ENCODE measurements at regions not wholly inside any gene's neighbourhood (a gene's known extent, or its start where the extent isn't known, plus 50 kb on each side); places are given as distances from the start of the nearest gene placed in this dataset.

GRCh38 chr16:9365370-9365728 is 273.9 kb downstream of the HAPSTR1 start:
- TF ChIP-seq CTCF (IDR thresholded peaks at IDR 0.05 in 4 of 5, conservative IDR thresholded peaks at IDR 0.05 in 1 of 5), result no peak
- TF ChIP-seq POLR2A (IDR thresholded peaks at IDR 0.05), result no peak
